CD8-positive, alpha-beta memory T cell (primary cell): ENCODE measurements at regions not wholly inside any gene's neighbourhood (a gene's known extent, or its start where the extent isn't known, plus 50 kb on each side); places are given as distances from the start of the nearest gene placed in this dataset.

Experiments used
- CTCF ChIA-PET: fragments of 350-600 bp; sonication (Branson Sonifier 250); formaldehyde crosslinking; loops from one replicate; lab custom pipeline; 2021; ENCODE audit warnings: antibody characterized with exemption; lab: Charles Lee
- POLR2A ChIA-PET: fragments of 350-600 bp; sonication (Branson Sonifier 250); formaldehyde crosslinking; loops from one replicate; lab custom pipeline; 2021; ENCODE audit warnings: antibody characterized with exemption; lab: Charles Lee
- DNase-seq, 5 donors: peaks; one replicate each; pipeline versions ENCODE4 v3.0.0 to v3.0.0-alpha.2; 2020 to 2022; ENCODE audit warnings: mixed read lengths in 1 of 5
- H3K27ac ChIP-seq: one replicate; pipeline ENCODE4 v1.7.0; 2013; ENCODE audit warnings: low read depth, mild to moderate bottlenecking, low read length, moderate library complexity
- H3K27me3 ChIP-seq: 2 replicates; pipeline ENCODE4 v1.7.0; 2013; ENCODE audit warnings: low read length, mild to moderate bottlenecking; ENCODE audit not compliant: insufficient read depth, poor library complexity, severe bottlenecking
- H3K36me3 ChIP-seq: 2 replicates; pipeline ENCODE4 v1.7.0; 2013; ENCODE audit warnings: mild to moderate bottlenecking, low read length, moderate library complexity; ENCODE audit not compliant: insufficient read depth
- H3K4me1 ChIP-seq: 2 replicates; pipeline ENCODE4 v1.7.0; 2013; ENCODE audit warnings: mild to moderate bottlenecking, low read length, moderate library complexity; ENCODE audit not compliant: insufficient read depth
- H3K4me3 ChIP-seq: 2 replicates; pipeline ENCODE4 v1.7.0; 2013; ENCODE audit warnings: mild to moderate bottlenecking, low read length
- H3K9me3 ChIP-seq: 2 replicates; pipeline ENCODE4 v1.7.0; 2013; ENCODE audit warnings: mild to moderate bottlenecking, low read length
- H3K27ac Mint-ChIP-seq, 8 donors: one replicate each; pipeline ENCODE4 v1.8.0; 2020 to 2021; ENCODE audit warnings: mixed read lengths in 8 of 8, mild to moderate bottlenecking in 6 of 8, inconsistent platforms in 3 of 8, moderate library complexity in 3 of 8
- H3K27me3 Mint-ChIP-seq, 2 donors: one replicate each; pipeline ENCODE4 v1.8.0; 2020 to 2021; ENCODE audit warnings: mixed read lengths in 2 of 2, mild to moderate bottlenecking in 1 of 2, moderate library complexity in 1 of 2
- H3K36me3 Mint-ChIP-seq, 3 donors: one replicate each; pipeline ENCODE4 v1.8.0; 2020 to 2021; ENCODE audit warnings: mixed read lengths in 3 of 3, inconsistent platforms in 1 of 3, mild to moderate bottlenecking in 1 of 3
- H3K4me1 Mint-ChIP-seq, 3 donors: one replicate each; pipeline ENCODE4 v1.8.0; 2020 to 2021; ENCODE audit warnings: mixed read lengths in 3 of 3, inconsistent platforms in 1 of 3, mild to moderate bottlenecking in 1 of 3
- H3K4me3 Mint-ChIP-seq, 7 donors: one replicate each; pipeline ENCODE4 v1.8.0; 2020 to 2021; ENCODE audit warnings: mixed read lengths in 7 of 7, mild to moderate bottlenecking in 6 of 7, moderate library complexity in 4 of 7, inconsistent platforms in 2 of 7
- H3K9me3 Mint-ChIP-seq, 5 donors: one replicate each; pipeline ENCODE4 v1.8.0; 2020 to 2022; ENCODE audit warnings: mixed read lengths in 5 of 5, mild to moderate bottlenecking in 3 of 5, moderate library complexity in 2 of 5, inconsistent platforms in 1 of 5

DNA sequence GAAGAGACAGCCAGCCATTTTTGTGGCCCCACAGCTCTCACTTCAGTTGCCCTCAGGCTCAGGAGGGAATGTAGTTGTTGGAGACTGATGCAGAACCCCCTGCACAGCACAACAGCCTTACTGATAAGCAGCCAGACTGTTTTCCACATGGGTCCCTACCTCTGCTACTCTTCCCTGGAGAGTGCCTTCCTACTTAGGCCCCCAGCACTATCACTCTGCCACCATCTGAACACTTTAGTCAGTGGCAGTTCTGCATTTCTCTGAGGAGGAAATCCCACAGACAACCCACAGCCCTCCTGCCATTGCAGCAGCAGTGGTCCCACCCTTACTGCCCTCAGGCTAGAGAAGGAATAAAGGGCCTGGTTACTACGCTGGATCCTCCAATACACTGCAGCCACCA lies 61.8 kb upstream of the PTPRD start:
- Histone ChIP-seq H3K27ac (no peak overlapping the region), H3K4me3 (no peak overlapping the region), H3K4me1 (no peaks in the 10 kb centered on the region), H3K27me3 (no peaks in the 10 kb centered on the region), H3K36me3 (no peaks in the 10 kb centered on the region), H3K9me3 (no peaks in the 10 kb centered on the region)
- Mint-ChIP-seq H3K4me3 (no peak overlapping the region), H3K4me1 (no peaks in the 10 kb centered on the region), H3K36me3 (no peaks in the 10 kb centered on the region), H3K27me3 (peaks cover 0 to 1% of the 10 kb centered on the region in 2 donors), H3K27ac (no peak overlapping the region), H3K9me3 (peaks cover 13 to 43% (median 21%) of the 10 kb centered on the region in 5 donors)
- CTCF ChIA-PET = no interaction called here
- POLR2A ChIA-PET = no interaction called here
- no peak for DNase-seq

DNA sequence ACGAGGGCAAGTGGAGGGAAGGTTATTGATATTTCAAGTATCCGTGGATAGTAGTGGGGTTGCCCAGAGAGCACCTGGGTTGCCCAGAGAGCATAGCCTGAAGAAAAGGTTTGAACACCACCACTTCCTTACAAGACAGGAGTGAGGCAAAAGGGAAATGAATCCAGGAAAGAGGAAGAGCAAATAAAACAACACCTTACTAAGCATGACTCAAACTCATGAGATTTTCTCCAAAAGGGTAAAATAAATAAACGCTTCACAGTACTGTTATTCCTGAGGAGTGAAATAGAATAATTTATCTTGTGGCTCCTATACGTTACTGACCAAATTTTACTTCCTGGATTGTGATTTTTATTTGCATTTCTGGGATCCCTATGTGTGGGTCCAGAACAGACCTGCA lies 65.2 kb upstream of the PTPRD start:
- H3K36me3 ChIP-seq = no peaks in the 10 kb centered on the region
- no peaks in the 10 kb centered on the region for H3K4me1 ChIP-seq
- H3K9me3 Mint-ChIP-seq = peaks cover 10 to 29% (median 20%) of the 10 kb centered on the region in 5 donors
- no peak overlapping the region for H3K27ac Mint-ChIP-seq
- ChIA-PET POLR2A (no interaction called here), CTCF (interaction anchor here (0.9 kb wide), 1 partner anchor 10 kb away, joined by 3 read pairs; no protein-coding TSS in a partner anchor)
- no peaks in the 10 kb centered on the region for H3K27me3 Mint-ChIP-seq
- no peak overlapping the region for H3K27ac ChIP-seq
- no peak overlapping the region for H3K4me3 ChIP-seq
- no peak overlapping the region for H3K4me3 Mint-ChIP-seq
- H3K4me1 Mint-ChIP-seq = no peaks in the 10 kb centered on the region
- no peaks in the 10 kb centered on the region for H3K36me3 Mint-ChIP-seq
- no peak for DNase-seq
- H3K27me3 ChIP-seq = no peaks in the 10 kb centered on the region
- H3K9me3 ChIP-seq = no peaks in the 10 kb centered on the region

DNA sequence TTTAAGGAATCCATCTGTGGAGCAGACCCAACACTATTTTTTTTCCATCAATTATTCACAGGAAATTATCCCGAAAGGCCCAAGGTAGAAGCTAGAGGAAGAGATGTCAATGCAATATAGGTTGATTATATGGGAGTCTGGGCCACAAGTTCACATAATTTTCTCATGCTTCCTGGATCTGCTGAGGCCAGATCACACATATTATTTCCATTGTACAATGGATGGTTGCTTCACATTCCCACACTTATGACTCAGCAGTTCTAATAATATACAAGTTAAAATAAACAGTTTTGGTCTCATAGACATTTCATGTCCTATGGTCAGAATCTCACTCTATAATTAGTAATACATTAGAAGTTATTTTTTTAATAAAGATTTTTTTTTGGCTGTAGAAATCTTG lies 66.0 kb upstream of the PTPRD start:
- Mint-ChIP-seq H3K9me3 (peaks cover 9 to 23% (median 17%) of the 10 kb centered on the region in 5 donors), H3K27me3 (no peaks in the 10 kb centered on the region), H3K4me3 (no peak overlapping the region), H3K36me3 (no peaks in the 10 kb centered on the region), H3K27ac (no peak overlapping the region), H3K4me1 (no peaks in the 10 kb centered on the region)
- no peaks in the 10 kb centered on the region for H3K4me1 ChIP-seq
- no peaks in the 10 kb centered on the region for H3K36me3 ChIP-seq
- H3K27ac ChIP-seq = no peak overlapping the region
- H3K9me3 ChIP-seq = no peaks in the 10 kb centered on the region
- H3K27me3 ChIP-seq = no peaks in the 10 kb centered on the region
- CTCF ChIA-PET = interaction anchor here (0.9 kb wide), 1 partner anchor 9 kb away, joined by 3 read pairs; no protein-coding TSS in a partner anchor
- no peak for DNase-seq
- H3K4me3 ChIP-seq = no peak overlapping the region
- POLR2A ChIA-PET = no interaction called here

DNA sequence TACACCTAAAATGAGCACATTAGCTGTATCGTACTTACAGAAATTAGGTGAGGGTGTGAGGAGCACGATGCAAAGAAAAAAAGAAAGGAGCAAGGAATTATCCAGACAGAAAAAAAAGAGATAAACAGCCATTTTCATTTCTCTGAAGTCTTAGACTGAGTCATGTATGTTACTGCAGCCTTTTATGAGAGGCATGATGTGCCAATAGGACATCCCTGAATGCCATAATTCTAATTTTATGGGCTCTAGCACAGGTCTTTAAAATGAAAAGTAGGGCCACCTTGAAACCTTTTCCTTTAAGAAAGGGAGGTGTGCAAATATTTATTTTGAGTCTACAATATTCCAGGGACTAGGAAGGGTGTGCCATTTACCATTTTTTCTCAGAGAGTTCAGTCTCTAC lies 74.1 kb upstream of the PTPRD start:
- Mint-ChIP-seq H3K9me3 (peaks cover 14 to 33% (median 18%) of the 10 kb centered on the region in 5 donors), H3K27me3 (no peaks in the 10 kb centered on the region), H3K4me3 (no peak overlapping the region), H3K27ac (no peak overlapping the region), H3K4me1 (no peaks in the 10 kb centered on the region), H3K36me3 (no peaks in the 10 kb centered on the region)
- Histone ChIP-seq H3K4me1 (no peaks in the 10 kb centered on the region), H3K36me3 (no peaks in the 10 kb centered on the region), H3K4me3 (no peak overlapping the region), H3K9me3 (no peaks in the 10 kb centered on the region), H3K27ac (no peak overlapping the region), H3K27me3 (no peaks in the 10 kb centered on the region)
- CTCF ChIA-PET = no interaction called here
- no peak for DNase-seq
- POLR2A ChIA-PET = no interaction called here

DNA sequence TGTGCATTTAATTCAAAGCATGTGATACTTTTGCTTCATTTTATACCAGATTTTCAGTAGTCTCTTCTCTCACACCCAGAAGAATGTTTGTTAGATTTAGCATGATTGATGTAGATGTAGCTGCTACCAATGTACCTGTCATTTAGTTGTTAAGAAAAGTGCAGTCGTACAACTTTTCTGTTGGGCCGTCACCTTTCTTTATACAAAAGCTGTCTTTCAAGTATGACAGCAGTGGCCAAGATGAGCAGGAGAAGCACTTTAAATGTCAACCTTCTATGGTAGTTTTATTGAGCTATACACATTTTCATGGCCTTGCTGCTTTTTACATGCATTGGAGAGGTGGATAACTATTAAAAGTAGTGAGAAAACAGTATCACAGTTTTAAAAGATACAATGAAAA lies 77.7 kb upstream of the PTPRD start:
- H3K4me3 ChIP-seq = no peak overlapping the region
- no peaks in the 10 kb centered on the region for H3K36me3 ChIP-seq
- Mint-ChIP-seq H3K9me3 (peaks cover 8 to 43% (median 17%) of the 10 kb centered on the region in 5 donors), H3K27ac (no peak overlapping the region), H3K36me3 (no peaks in the 10 kb centered on the region), H3K4me1 (no peaks in the 10 kb centered on the region), H3K27me3 (no peaks in the 10 kb centered on the region), H3K4me3 (no peak overlapping the region)
- no peak overlapping the region for H3K27ac ChIP-seq
- DNase-seq = no peak
- H3K27me3 ChIP-seq = no peaks in the 10 kb centered on the region
- CTCF ChIA-PET = no interaction called here
- no peaks in the 10 kb centered on the region for H3K4me1 ChIP-seq
- POLR2A ChIA-PET = no interaction called here
- H3K9me3 ChIP-seq = no peaks in the 10 kb centered on the region

DNA sequence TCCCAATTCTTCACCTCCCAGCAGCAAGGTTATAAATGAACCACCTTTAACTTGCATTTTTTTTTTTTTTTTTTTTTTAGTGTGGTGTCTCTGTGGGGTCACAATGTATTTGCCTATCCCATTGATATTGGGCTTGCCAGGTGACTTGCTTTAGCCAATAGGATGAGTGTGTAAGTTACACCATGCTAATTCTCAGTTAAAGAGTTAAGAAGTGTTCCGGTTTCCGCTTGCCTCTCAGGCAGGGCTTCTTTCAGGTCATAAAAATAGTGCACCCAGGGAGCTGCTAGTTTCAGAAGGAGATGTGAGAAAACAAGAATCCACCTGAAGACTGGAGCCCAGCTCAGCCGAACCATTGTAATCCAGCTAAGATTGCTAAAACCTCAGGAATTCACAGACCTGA lies 84.2 kb upstream of the PTPRD start:
- Histone ChIP-seq H3K9me3 (no peaks in the 10 kb centered on the region), H3K36me3 (no peaks in the 10 kb centered on the region), H3K27ac (no peak overlapping the region), H3K4me3 (no peak overlapping the region), H3K4me1 (no peaks in the 10 kb centered on the region), H3K27me3 (no peaks in the 10 kb centered on the region)
- Mint-ChIP-seq H3K9me3 (peaks cover 6 to 49% (median 16%) of the 10 kb centered on the region in 5 donors), H3K4me3 (no peak overlapping the region), H3K27me3 (no peaks in the 10 kb centered on the region), H3K4me1 (no peaks in the 10 kb centered on the region), H3K36me3 (no peaks in the 10 kb centered on the region), H3K27ac (no peak overlapping the region)
- no peak for DNase-seq
- ChIA-PET CTCF (no interaction called here), POLR2A (no interaction called here)

DNA sequence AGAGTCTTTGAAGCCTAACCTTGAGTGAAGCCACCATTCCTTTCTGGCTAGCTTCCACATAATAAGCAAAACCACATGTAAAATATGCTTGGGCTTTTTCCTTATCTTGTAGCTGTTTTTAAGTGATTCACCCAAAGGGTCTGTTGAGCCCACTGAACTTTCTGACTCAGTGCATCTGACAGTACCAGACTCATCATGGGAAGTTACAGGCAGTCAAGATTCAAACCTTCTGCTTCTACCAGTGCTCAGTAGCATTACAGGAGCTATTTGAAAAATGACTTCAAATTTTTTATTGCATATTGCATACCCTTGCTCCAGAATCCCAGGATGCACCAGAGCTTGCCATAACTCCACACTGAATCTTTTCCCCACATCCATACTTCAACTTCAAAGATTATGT lies 87.5 kb upstream of the PTPRD start:
- Histone ChIP-seq H3K27me3 (no peaks in the 10 kb centered on the region), H3K4me1 (no peaks in the 10 kb centered on the region), H3K27ac (no peak overlapping the region), H3K9me3 (no peaks in the 10 kb centered on the region), H3K4me3 (no peak overlapping the region), H3K36me3 (no peaks in the 10 kb centered on the region)
- Mint-ChIP-seq H3K4me3 (no peak overlapping the region), H3K9me3 (peaks cover 10 to 46% (median 19%) of the 10 kb centered on the region in 5 donors), H3K4me1 (no peaks in the 10 kb centered on the region), H3K27ac (no peak overlapping the region), H3K36me3 (no peaks in the 10 kb centered on the region), H3K27me3 (no peaks in the 10 kb centered on the region)
- POLR2A ChIA-PET = no interaction called here
- CTCF ChIA-PET = no interaction called here
- no peak for DNase-seq

DNA sequence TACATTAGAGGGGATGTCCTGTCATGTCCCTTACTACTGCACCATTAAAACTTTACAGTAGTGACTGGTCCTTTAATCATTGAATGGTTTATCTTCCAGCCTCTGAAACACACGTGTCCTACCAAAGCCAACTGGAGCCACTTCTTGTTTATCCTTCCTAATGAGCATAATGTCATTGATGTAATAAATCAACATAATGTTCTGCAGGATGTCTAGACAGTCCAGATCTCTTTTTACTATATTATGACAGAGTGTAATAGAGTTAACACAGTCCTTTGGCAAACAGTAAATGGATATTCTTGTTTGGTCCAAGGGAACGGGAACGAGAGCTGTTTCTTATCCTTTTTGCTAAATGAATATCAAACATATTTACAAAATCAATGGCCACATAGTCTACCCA lies 88.1 kb upstream of the PTPRD start:
- no peak overlapping the region for H3K27ac Mint-ChIP-seq
- Histone ChIP-seq H3K27me3 (no peaks in the 10 kb centered on the region), H3K9me3 (peaks cover 5% of the 10 kb centered on the region), H3K4me1 (no peaks in the 10 kb centered on the region), H3K27ac (no peak overlapping the region), H3K4me3 (no peak overlapping the region), H3K36me3 (no peaks in the 10 kb centered on the region)
- ChIA-PET POLR2A (no interaction called here), CTCF (no interaction called here)
- H3K36me3 Mint-ChIP-seq = no peaks in the 10 kb centered on the region
- H3K4me3 Mint-ChIP-seq = no peak overlapping the region
- no peaks in the 10 kb centered on the region for H3K4me1 Mint-ChIP-seq
- peaks cover 10 to 48% (median 20%) of the 10 kb centered on the region in 5 donors for H3K9me3 Mint-ChIP-seq
- DNase-seq = no peak
- no peaks in the 10 kb centered on the region for H3K27me3 Mint-ChIP-seq

DNA sequence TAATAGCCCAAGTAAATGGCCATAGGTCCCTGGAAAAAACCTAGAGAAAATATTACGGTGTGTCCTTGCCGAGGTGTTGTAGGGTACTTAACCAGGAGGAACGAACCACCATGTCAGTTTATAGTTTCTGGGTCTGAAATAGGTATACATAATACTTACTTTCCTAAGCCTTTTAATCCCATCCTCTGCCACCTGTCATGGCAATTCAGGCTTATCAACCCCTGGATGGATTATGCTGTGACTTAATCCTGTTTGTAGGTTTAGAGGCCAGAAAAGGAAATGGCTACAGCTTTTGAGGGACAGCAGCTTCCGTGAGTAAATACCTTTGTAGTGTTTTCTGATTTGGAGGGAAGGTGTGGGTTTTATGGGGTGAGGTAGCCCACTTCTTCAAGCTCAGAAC lies 89.1 kb upstream of the PTPRD start:
- no peak for DNase-seq
- Mint-ChIP-seq H3K36me3 (no peaks in the 10 kb centered on the region), H3K4me1 (no peaks in the 10 kb centered on the region), H3K27ac (no peak overlapping the region), H3K4me3 (no peak overlapping the region), H3K9me3 (peaks cover 14 to 45% (median 21%) of the 10 kb centered on the region in 5 donors), H3K27me3 (no peaks in the 10 kb centered on the region)
- H3K27me3 ChIP-seq = no peaks in the 10 kb centered on the region
- no peaks in the 10 kb centered on the region for H3K36me3 ChIP-seq
- peaks cover 7% of the 10 kb centered on the region for H3K9me3 ChIP-seq
- ChIA-PET CTCF (interaction anchor here (0.5 kb wide), 1 partner anchor 100 kb away, joined by 3 read pairs; no protein-coding TSS in a partner anchor), POLR2A (no interaction called here)
- no peak overlapping the region for H3K4me3 ChIP-seq
- no peak overlapping the region for H3K27ac ChIP-seq
- no peaks in the 10 kb centered on the region for H3K4me1 ChIP-seq
